ENCODE measurements at regions not wholly inside any gene's neighbourhood (a gene's known extent, or its start where the extent isn't known, plus 50 kb on each side); places are given as distances from the start of the nearest gene placed in this dataset.

- TF ChIP-seq CTCF (IDR thresholded peaks at IDR 0.05) = no peak
- TF ChIP-seq POLR2A (IDR thresholded peaks at IDR 0.05) = no peak
Measured at GRCh38 chr2:51595836-51596235, 563.9 kb upstream of the NRXN1 start.

Measured in right lobe of liver (tissue), 4 donors.